ENCODE measurements at regions not wholly inside any gene's neighbourhood (a gene's known extent, or its start where the extent isn't known, plus 50 kb on each side); places are given as distances from the start of the nearest gene placed in this dataset.

DNA sequence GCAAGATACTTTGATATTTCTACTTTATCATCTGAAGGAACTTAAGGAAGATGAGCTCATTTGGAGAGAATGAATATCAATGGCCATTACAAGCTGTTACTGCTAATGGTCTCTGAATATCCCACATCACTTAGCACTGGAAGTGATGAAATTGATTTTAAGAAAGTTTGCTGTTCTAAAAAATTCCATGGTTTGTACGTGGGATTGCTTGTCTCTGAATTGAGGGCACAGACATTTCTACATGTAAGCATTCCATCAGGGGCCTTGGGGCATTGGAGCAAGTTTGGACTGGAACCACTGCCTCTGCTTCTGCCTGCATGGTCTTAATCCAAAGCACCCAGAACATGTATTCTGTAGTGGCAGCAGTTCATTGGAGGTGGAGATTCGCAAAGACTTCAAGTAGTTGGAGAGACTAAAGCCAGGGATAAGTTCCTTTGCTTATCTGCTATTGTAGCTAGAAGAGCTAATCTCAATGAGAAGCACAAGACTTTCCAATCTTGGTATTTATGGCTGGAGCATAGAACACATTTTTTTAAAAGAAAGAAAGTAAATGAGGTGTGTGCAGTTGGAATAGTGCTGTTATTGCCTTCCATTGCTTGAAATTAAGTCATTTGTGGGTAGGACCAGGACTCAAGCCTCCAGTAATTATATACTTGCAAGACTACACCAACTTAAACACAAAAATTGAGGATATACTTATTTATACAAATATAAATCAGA, 424.2 kb downstream of the SPATA31D1 start:
- no peak for DNase-seq (ENCODE audit: low spot score)
- Mint-ChIP-seq H3K27ac (ENCODE audit: unreplicated experiment) (no peak overlapping the region), H3K4me3 (ENCODE audit: unreplicated experiment) (no peak overlapping the region), H3K27me3 (ENCODE audit: unreplicated experiment) (no peaks in the 10 kb centered on the region), H3K9me3 (ENCODE audit: unreplicated experiment) (no peaks in the 10 kb centered on the region), H3K36me3 (ENCODE audit: low read depth, unreplicated experiment) (no peaks in the 10 kb centered on the region), H3K4me1 (ENCODE audit: unreplicated experiment) (no peaks in the 10 kb centered on the region)
- TF ChIP-seq, protein P1, sequence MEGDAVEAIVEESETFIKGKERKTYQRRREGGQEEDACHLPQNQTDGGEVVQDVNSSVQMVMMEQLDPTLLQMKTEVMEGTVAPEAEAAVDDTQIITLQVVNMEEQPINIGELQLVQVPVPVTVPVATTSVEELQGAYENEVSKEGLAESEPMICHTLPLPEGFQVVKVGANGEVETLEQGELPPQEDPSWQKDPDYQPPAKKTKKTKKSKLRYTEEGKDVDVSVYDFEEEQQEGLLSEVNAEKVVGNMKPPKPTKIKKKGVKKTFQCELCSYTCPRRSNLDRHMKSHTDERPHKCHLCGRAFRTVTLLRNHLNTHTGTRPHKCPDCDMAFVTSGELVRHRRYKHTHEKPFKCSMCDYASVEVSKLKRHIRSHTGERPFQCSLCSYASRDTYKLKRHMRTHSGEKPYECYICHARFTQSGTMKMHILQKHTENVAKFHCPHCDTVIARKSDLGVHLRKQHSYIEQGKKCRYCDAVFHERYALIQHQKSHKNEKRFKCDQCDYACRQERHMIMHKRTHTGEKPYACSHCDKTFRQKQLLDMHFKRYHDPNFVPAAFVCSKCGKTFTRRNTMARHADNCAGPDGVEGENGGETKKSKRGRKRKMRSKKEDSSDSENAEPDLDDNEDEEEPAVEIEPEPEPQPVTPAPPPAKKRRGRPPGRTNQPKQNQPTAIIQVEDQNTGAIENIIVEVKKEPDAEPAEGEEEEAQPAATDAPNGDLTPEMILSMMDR (IDR thresholded peaks at IDR 0.05; ENCODE audit: unreplicated experiment): no peak

DNA sequence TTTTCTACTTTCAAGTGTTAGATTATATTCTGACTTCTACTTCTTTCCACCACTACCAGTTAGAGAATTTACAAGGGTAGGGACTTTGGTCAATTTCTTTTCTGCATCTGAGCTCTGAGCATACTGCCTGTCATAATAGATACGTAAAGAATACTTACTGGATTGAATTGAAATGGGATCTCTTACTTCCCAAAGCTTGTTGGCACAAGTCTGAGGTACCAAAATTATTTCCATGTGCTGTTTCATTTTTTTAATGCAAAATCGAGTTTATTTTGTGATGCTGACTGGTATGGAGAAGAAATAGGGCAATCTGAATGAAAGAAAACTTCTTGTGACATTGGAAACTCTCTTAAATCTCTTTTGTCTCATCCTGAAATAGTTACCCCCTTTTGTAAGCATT, 428.9 kb downstream of the SPATA31D1 start:
- Mint-ChIP-seq H3K4me3 (ENCODE audit: unreplicated experiment) (no peak overlapping the region), H3K9me3 (ENCODE audit: unreplicated experiment) (no peaks in the 10 kb centered on the region), H3K27me3 (ENCODE audit: unreplicated experiment) (no peaks in the 10 kb centered on the region), H3K36me3 (ENCODE audit: low read depth, unreplicated experiment) (no peaks in the 10 kb centered on the region), H3K4me1 (ENCODE audit: unreplicated experiment) (no peaks in the 10 kb centered on the region), H3K27ac (ENCODE audit: unreplicated experiment) (no peak overlapping the region)
- TF ChIP-seq, protein P1 (IDR thresholded peaks at IDR 0.05; ENCODE audit: unreplicated experiment): no peak
- DNase-seq (ENCODE audit: low spot score): no peak

DNA sequence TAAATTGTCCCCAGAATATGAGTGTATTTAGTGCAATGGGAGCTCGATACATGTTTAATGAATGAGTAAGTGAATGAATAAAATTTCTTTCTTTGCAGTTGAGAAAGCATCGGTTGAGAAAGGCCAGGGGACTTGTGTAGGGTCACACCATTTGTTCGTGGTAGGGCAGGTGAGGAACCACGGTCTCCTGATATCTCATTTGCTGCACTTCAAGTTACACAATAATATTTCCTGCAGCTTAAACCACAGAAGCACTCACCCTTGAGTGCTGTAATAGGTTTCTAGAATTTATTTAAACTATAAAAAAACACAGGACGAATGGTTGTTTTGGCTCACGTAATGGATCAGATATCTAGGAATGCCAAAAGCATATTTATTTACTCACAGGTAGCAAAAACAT, 429.8 kb downstream of the SPATA31D1 start:
- no peak overlapping the region for H3K27ac Mint-ChIP-seq (ENCODE audit: unreplicated experiment)
- TF ChIP-seq, protein P1 (IDR thresholded peaks at IDR 0.05; ENCODE audit: unreplicated experiment): no peak
- DNase-seq (ENCODE audit: low spot score): no peak
- no peaks in the 10 kb centered on the region for H3K9me3 Mint-ChIP-seq (ENCODE audit: unreplicated experiment)
- no peak overlapping the region for H3K4me3 Mint-ChIP-seq (ENCODE audit: unreplicated experiment)
- H3K36me3 Mint-ChIP-seq (ENCODE audit: low read depth, unreplicated experiment): no peaks in the 10 kb centered on the region
- no peaks in the 10 kb centered on the region for H3K4me1 Mint-ChIP-seq (ENCODE audit: unreplicated experiment)
- no peaks in the 10 kb centered on the region for H3K27me3 Mint-ChIP-seq (ENCODE audit: unreplicated experiment)

DNA sequence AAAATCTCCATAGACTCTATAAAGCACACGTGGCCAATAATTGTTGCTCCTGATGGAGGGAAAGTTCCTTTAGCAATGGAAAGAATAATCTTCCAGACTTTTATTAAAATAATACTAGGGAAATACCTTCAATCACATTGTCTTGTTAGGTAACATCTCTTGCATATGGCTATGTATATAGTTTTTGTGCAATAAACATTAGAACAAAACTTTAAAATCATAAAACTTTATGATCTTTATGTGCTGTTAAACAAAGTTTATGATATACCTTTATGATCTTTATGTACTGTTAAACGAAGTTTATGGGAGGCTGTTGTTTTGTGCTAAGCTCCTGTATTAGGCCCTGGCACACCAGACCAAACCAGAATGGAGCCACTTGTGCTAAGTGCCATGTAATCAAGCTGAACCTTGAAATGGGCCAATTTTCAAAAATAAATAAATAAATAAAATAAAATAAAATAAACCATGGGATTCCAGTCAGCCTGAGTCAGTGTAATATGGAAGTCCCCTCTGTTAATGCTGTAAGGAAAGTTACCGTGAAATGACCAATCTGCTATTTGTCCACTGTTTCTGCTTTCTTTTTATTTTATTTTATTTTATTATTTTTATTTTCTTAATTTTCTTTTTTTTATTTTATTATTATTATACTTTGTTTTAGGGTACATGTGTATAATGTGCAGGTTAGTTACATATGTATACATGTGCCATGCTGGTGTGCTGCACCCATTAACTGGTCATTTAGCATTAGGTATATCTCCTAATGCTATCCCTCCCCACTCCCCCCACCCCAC, 431.3 kb downstream of the SPATA31D1 start:
- DNase-seq (ENCODE audit: low spot score): no peak
- H3K9me3 Mint-ChIP-seq (ENCODE audit: unreplicated experiment): no peaks in the 10 kb centered on the region
- no peaks in the 10 kb centered on the region for H3K36me3 Mint-ChIP-seq (ENCODE audit: low read depth, unreplicated experiment)
- peaks cover 1% of the 10 kb centered on the region for H3K27me3 Mint-ChIP-seq (ENCODE audit: unreplicated experiment)
- TF ChIP-seq, protein P1 (IDR thresholded peaks at IDR 0.05; ENCODE audit: unreplicated experiment): no peak
- no peaks in the 10 kb centered on the region for H3K4me1 Mint-ChIP-seq (ENCODE audit: unreplicated experiment)
- H3K4me3 Mint-ChIP-seq (ENCODE audit: unreplicated experiment): no peak overlapping the region
- H3K27ac Mint-ChIP-seq (ENCODE audit: unreplicated experiment): no peak overlapping the region

DNA sequence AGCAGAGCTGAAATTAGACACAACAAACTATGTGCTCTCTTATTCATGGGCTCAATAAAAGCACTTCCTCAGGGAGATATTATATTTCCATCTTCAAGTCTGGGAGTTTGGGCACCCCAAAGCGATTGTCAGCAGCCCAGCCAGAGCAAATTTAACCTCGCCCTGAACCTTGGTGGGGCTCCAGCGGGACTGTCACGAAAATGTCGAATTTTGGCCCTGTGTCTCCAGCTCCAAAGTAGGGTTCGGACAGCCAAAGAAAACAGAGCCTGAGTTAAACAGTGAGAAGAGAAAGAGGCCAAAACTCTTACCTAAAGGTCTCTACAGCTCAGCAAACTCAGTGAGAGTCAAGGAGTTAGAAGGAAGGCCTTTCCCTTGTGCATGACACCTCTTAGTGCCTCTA, 432.9 kb downstream of the SPATA31D1 start:
- Mint-ChIP-seq H3K4me1 (ENCODE audit: unreplicated experiment) (no peaks in the 10 kb centered on the region), H3K36me3 (ENCODE audit: low read depth, unreplicated experiment) (no peaks in the 10 kb centered on the region), H3K27me3 (ENCODE audit: unreplicated experiment) (peaks cover 1% of the 10 kb centered on the region), H3K27ac (ENCODE audit: unreplicated experiment) (no peak overlapping the region), H3K9me3 (ENCODE audit: unreplicated experiment) (no peaks in the 10 kb centered on the region), H3K4me3 (ENCODE audit: unreplicated experiment) (no peak overlapping the region)
- no peak for DNase-seq (ENCODE audit: low spot score)
- TF ChIP-seq, protein P1 (IDR thresholded peaks at IDR 0.05; ENCODE audit: unreplicated experiment): no peak

All from endothelial cell (in vitro differentiated cells).